HCT116 (cell line): ENCODE measurements at regions not wholly inside any gene's neighbourhood (a gene's known extent, or its start where the extent isn't known, plus 50 kb on each side); places are given as distances from the start of the nearest gene placed in this dataset.

Experiments
- ATAC-seq: fragments of 200-7000 bp; cut with Tn5 transposase; 2 replicates; pipeline ENCODE4 v1.9.1; 2020; ENCODE audit warnings: mild to moderate bottlenecking, moderate library complexity
- BruUV-seq: library from RNA; stranded (reverse); fragments of 400-500 nt; replicated peaks from 2 replicates; lab custom pipeline; 2021; lab: Mats Ljungman, UMichigan
- CTCF ChIA-PET: fragments of 300-600 bp; sonication (Branson Sonifier 250); formaldehyde crosslinking; loops from one replicate; lab custom pipeline; 2021; ENCODE audit warnings: antibody characterized with exemption; lab: Charles Lee
- POLR2A ChIA-PET: fragments of 300-600, 350-600 bp; sonication (Branson Sonifier 250); formaldehyde crosslinking; loops from one replicate; lab custom pipeline; 2021; ENCODE audit warnings: antibody characterized with exemption; lab: Charles Lee
- RAD21 ChIA-PET, 2 experiments: fragments of 300-600 bp; sonication (Branson Sonifier 250); formaldehyde crosslinking; loops; one replicate each; lab custom pipeline; 2023; ENCODE audit warnings: low total read pairs in 2 of 2; ENCODE audit not compliant: uncharacterized antibody in 2 of 2, unreplicated experiment in 2 of 2, low non-redundant PET in 1 of 2; lab: Charles Lee
- DNase-seq: peaks from one replicate; pipeline ENCODE4 v3.0.0-alpha.2; 2010; ENCODE audit warnings: low read depth, low spot score
- H2AFZ ChIP-seq: fragments of 200-600 bp; shearing (Covaris generic), sonication (generic); 2 replicates; pipeline ENCODE4 v1.6.1; 2017; ENCODE audit warnings: low read depth, mixed run types, mixed read lengths, antibody characterized with exemption, low read length; ENCODE audit not compliant: poor library complexity, severe bottlenecking
- H3K27ac ChIP-seq: 2 replicates; pipeline ENCODE4 v1.5.1; 2012; ENCODE audit warnings: low read depth, low read length
- H3K27me3 ChIP-seq: fragments of 200-600 bp; sonication (generic); 2 replicates; pipeline ENCODE4 v1.6.1; 2016; ENCODE audit warnings: mixed run types, low read length, mixed read lengths; ENCODE audit not compliant: insufficient read depth
- H3K36me3 ChIP-seq, 2 experiments: fragments of 200-500 bp in 1 of 2; fragments of 200-600 bp in 1 of 2; sonication (Bioruptor generic) in 1 of 2; sonication (generic) in 1 of 2; 2 replicates each; pipeline versions ENCODE4 v1.5.1 to v1.6.1; 2014 to 2016; ENCODE audit warnings: low read length in 2 of 2, inconsistent platforms in 1 of 2, mixed read lengths in 1 of 2, mixed run types in 1 of 2; ENCODE audit not compliant: insufficient read depth in 2 of 2, control insufficient read depth in 1 of 2
- H3K4me1 ChIP-seq, 2 experiments: fragments of 200-600 bp in 1 of 2; sonication (generic) in 1 of 2; 2 replicates each; pipeline versions ENCODE4 v1.5.1 to v1.6.1; 2012 to 2017; ENCODE audit warnings: low read length in 2 of 2, inconsistent platforms in 1 of 2, mild to moderate bottlenecking in 1 of 2, mixed read lengths in 1 of 2, mixed run types in 1 of 2, moderate library complexity in 1 of 2; ENCODE audit not compliant: insufficient read depth in 2 of 2, control insufficient read depth in 1 of 2
- H3K4me2 ChIP-seq: fragments of 200-600 bp; sonication (generic); 2 replicates; pipeline ENCODE4 v1.6.1; 2017; ENCODE audit warnings: mixed run types, low read length, mixed read lengths
- H3K4me3 ChIP-seq, 2 experiments: fragments of 200-600 bp in 1 of 2; sonication (generic) in 1 of 2; replicated peaks in 1 of 2; 2 replicates each; pipeline ENCODE4 v1.5.1; 2011 to 2016; ENCODE audit warnings: low read length in 2 of 2, control low read depth in 1 of 2, low read depth in 1 of 2, mild to moderate bottlenecking in 1 of 2, mixed read lengths in 1 of 2, mixed run types in 1 of 2
- H3K79me2 ChIP-seq: fragments of 200-600 bp; sonication (generic); 2 replicates; pipeline ENCODE4 v1.6.1; 2017; ENCODE audit warnings: mild to moderate bottlenecking, mixed run types, low read length, moderate library complexity, mixed read lengths; ENCODE audit not compliant: insufficient read depth
- H3K9ac ChIP-seq: fragments of 200-600 bp; sonication (generic); 2 replicates; pipeline ENCODE4 v1.6.1; 2016; ENCODE audit warnings: low read length, mixed read lengths
- H3K9me2 ChIP-seq: fragments of 200-600 bp; sonication (generic), shearing (Covaris generic); 2 replicates; pipeline ENCODE4 v1.6.1; 2017; ENCODE audit warnings: mixed run types, mild to moderate bottlenecking, moderate library complexity; ENCODE audit not compliant: insufficient read depth
- H3K9me3 ChIP-seq, 2 experiments: fragments of 200-500 bp in 1 of 2; fragments of 200-600 bp in 1 of 2; sonication (Bioruptor generic) in 1 of 2; sonication (generic) in 1 of 2; 2 replicates each; pipeline ENCODE4 v1.6.1; 2014 to 2017; ENCODE audit warnings: low read length in 2 of 2, mixed read lengths in 2 of 2, inconsistent platforms in 1 of 2, low read depth in 1 of 2, mild to moderate bottlenecking in 1 of 2, mixed run types in 1 of 2, moderate library complexity in 1 of 2; ENCODE audit not compliant: control insufficient read depth in 1 of 2, insufficient read depth in 1 of 2
- H4K20me1 ChIP-seq: fragments of 200-600 bp; sonication (generic), shearing (Covaris generic); 2 replicates; pipeline ENCODE4 v1.6.1; 2017; ENCODE audit warnings: mixed run types, mild to moderate bottlenecking, moderate library complexity; ENCODE audit not compliant: insufficient read depth
- ATF3 ChIP-seq: IDR thresholded peaks from 2 replicates; pipeline ENCODE4 v1.6.1; 2012
- MAX ChIP-seq: IDR thresholded peaks from 2 replicates; pipeline ENCODE4 v1.6.1; 2012
- TCF7L2 ChIP-seq: IDR thresholded peaks from 2 replicates; pipeline ENCODE4 v1.7.0; 2011; ENCODE audit warnings: borderline replicate concordance, inconsistent platforms; ENCODE audit not compliant: insufficient read depth, insufficient read length; ENCODE audit errors: extremely low read depth
- ZNF274 ChIP-seq: fragments of 200-500 bp; sonication (Bioruptor generic); IDR thresholded peaks from 2 replicates; pipeline ENCODE4 v1.6.1; 2014; ENCODE audit warnings: mild to moderate bottlenecking, low read depth, low read length, inconsistent platforms
- intact Hi-C: fragments of 100-400 bp; cut with micrococcal nuclease; formaldehyde crosslinking; loops from 2 replicates; pipeline ENCODE4 v1.10.0; 2022

DNA sequence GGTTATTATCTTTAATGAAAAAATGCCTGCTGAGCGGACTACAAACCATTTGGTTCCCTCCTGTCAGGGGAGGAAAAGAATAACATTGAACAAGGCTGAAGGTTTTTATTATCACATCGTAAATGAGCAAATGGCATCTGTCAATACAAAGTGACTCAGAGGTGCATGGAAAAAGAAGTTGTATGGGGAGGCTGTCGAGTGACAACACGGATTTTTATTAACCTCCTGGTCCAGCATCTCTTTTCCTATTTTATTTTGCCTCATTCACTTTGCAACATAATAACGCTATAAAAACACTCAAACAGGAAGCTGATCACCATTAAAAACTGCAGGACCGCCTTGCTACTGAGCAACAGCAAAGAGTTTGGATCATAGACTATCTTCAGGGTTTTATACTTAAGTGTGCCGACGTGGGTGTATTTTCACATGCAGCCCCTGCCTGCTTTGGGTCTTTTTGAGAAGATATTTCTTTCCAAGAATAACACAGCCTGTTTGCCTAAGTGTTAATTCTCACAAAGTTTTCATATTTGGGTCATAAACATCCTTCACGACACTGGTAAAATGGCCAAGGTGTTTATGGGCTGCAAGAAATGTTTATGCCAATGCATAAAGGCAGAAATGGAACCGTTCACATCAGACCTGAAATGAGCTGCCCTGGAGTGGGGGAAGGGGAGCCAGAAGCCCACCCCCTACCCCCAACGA is 132.1 kb upstream of the SALL4 start:
- ATAC-seq: no peak
- no peak overlapping the region for H2AFZ ChIP-seq

DNA sequence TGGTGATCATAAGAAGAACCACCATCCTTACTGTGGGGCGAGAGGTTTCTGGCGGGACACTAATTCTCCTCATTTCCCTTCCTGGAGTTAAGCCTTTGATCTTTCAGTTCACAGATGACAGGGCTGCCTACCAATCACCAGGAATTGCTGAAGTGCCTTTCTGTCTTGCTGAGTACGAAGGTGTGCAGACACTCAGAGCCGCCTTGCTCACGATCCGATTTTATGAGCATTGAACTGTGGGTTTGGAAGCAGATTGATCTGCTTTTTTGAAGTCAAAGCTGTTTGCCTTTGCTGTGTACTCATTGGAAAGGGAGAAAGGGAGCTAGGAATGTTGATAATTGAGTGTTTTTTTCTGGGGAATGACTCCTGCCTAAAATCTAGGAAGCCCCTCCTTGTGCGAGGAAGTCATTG is 129.1 kb upstream of the SALL4 start:
- POLR2A ChIA-PET: interaction anchor here (1.3 kb wide), 1 partner anchor 23 kb away, joined by 3 read pairs; no protein-coding TSS in a partner anchor
- CTCF ChIA-PET: interaction anchor here (1.2 to 1.4 kb wide), 2 partner anchors 11 to 35 kb away, joined by 3 to 6 read pairs; no protein-coding TSS in a partner anchor
- RAD21 ChIA-PET: no interaction called here

More for the DNA sequence above, 132.1 kb upstream of the SALL4 start:
- no peaks in the 10 kb centered on the region for H4K20me1 ChIP-seq
- H3K4me1 ChIP-seq: peaks cover 4 to 14% of the 10 kb centered on the region in 2 experiments; a peak in 2 of 4 replicates
- ChIA-PET CTCF (no interaction called here), POLR2A (no interaction called here), RAD21 (no interaction called here)
- no peak overlapping the region for H3K4me3 ChIP-seq
- DNase-seq: no peak
- no peak for TF ChIP-seq ATF3
- TF ChIP-seq ZNF274: no peak
- intact Hi-C loops: no loop called here
- H3K27ac ChIP-seq: no peak overlapping the region
- H3K36me3 ChIP-seq: no peaks in the 10 kb centered on the region
- H3K9me3 ChIP-seq: no peaks in the 10 kb centered on the region
- H3K4me2 ChIP-seq: no peak overlapping the region
- no peak overlapping the region for H3K9ac ChIP-seq
- no TSS peak for BruUV-seq
- H3K9me2 ChIP-seq: no peaks in the 10 kb centered on the region
- H3K27me3 ChIP-seq: no peaks in the 10 kb centered on the region
- H3K79me2 ChIP-seq: no peaks in the 10 kb centered on the region

More for the DNA sequence above, 129.1 kb upstream of the SALL4 start:
- TF ChIP-seq TCF7L2: peak; percentile 69
- TF ChIP-seq MAX: no peak
- TF ChIP-seq, all 23 proteins: peak for 1
- no TSS peak for BruUV-seq
- no peaks in the 10 kb centered on the region for H3K27me3 ChIP-seq
- no peak for ATAC-seq
- H3K27ac ChIP-seq: no peak overlapping the region
- no peak overlapping the region for H2AFZ ChIP-seq
- no peaks in the 10 kb centered on the region for H3K79me2 ChIP-seq
- no peak for DNase-seq
- no peaks in the 10 kb centered on the region for H3K36me3 ChIP-seq
- no peaks in the 10 kb centered on the region for H4K20me1 ChIP-seq
- H3K9me2 ChIP-seq: no peaks in the 10 kb centered on the region
- no peak overlapping the region for H3K4me3 ChIP-seq
- no peak overlapping the region for H3K9ac ChIP-seq
- peak overlapping the region; percentile 22; the same call in 1 of the 2 replicates for H3K4me2 ChIP-seq
- intact Hi-C loops: no loop called here
- H3K9me3 ChIP-seq: no peaks in the 10 kb centered on the region
- peaks cover 4 to 14% of the 10 kb centered on the region in 2 experiments; a peak in 2 of 4 replicates for H3K4me1 ChIP-seq
